K562 (cell line): ENCODE measurements at regions not wholly inside any gene's neighbourhood (a gene's known extent, or its start where the extent isn't known, plus 50 kb on each side); places are given as distances from the start of the nearest gene placed in this dataset.

Source experiments
- BDP1 ChIP-seq: IDR thresholded peaks from 3 replicates; pipeline ENCODE4 v1.6.1; 2011; ENCODE audit not compliant: insufficient read length, insufficient read depth
- CLOCK ChIP-seq: fragments of 250-450 bp; sonication (Bioruptor Pico); IDR thresholded peaks from 2 replicates; pipeline ENCODE4 v1.4.0; 2020; ENCODE audit warnings: mild to moderate bottlenecking, moderate library complexity, borderline replicate concordance
- MAFK ChIP-seq: IDR thresholded peaks from 2 replicates; pipeline ENCODE4 v1.6.1; 2011; ENCODE audit warnings: low read length, improper control_type of control experiment
- NFIC ChIP-seq: fragments of 450-650 bp; IDR thresholded peaks from 2 replicates; pipeline ENCODE4 v1.6.1; 2017; ENCODE audit warnings: mild to moderate bottlenecking, inconsistent platforms
- TFE3 ChIP-seq: fragments of 450-650 bp; formaldehyde crosslinking; IDR thresholded peaks from 2 replicates; pipeline ENCODE4 v1.4.0; 2020; ENCODE audit warnings: mild to moderate bottlenecking, mixed read lengths
- TRIM28 ChIP-seq: fragments of 450-650 bp; IDR thresholded peaks from 2 replicates; pipeline ENCODE4 v1.6.1; 2017
- USF2 ChIP-seq: sonication (generic); formaldehyde crosslinking; IDR thresholded peaks from 2 replicates; pipeline ENCODE4 v1.5.0; 2020; ENCODE audit warnings: missing genetic modification reagents
- ZBTB1 ChIP-seq: sonication (generic); formaldehyde crosslinking; IDR thresholded peaks from 2 replicates; pipeline ENCODE4 v1.8.1; 2023; ENCODE audit warnings: missing genetic modification reagents, low read depth, mild to moderate bottlenecking, borderline replicate concordance
- TF ChIP-seq, protein P1 (sequence below), 3 experiments: IDR thresholded peaks in 2 of 3; conservative IDR thresholded peaks in 1 of 3; 2 replicates each; pipeline ENCODE4 v1.5.1; 2011 to 2012; ENCODE audit warnings: low read length in 3 of 3, mild to moderate bottlenecking in 3 of 3, control low read depth in 2 of 3, improper control_type of control experiment in 1 of 3, inconsistent platforms in 1 of 3, low read depth in 1 of 3, mixed read lengths in 1 of 3, moderate library complexity in 1 of 3; ENCODE audit not compliant: insufficient read depth in 2 of 3

GRCh38 chr6:917939-918338 lies 225.0 kb upstream of the EXOC2 start:
- TF ChIP-seq MAFK, result no peak
- TF ChIP-seq CLOCK, result no peak
- TF ChIP-seq NFIC, result no peak
- TF ChIP-seq BDP1, result no peak
- TF ChIP-seq TRIM28, result no peak
- TF ChIP-seq TFE3, result no peak
- TF ChIP-seq, protein P1, sequence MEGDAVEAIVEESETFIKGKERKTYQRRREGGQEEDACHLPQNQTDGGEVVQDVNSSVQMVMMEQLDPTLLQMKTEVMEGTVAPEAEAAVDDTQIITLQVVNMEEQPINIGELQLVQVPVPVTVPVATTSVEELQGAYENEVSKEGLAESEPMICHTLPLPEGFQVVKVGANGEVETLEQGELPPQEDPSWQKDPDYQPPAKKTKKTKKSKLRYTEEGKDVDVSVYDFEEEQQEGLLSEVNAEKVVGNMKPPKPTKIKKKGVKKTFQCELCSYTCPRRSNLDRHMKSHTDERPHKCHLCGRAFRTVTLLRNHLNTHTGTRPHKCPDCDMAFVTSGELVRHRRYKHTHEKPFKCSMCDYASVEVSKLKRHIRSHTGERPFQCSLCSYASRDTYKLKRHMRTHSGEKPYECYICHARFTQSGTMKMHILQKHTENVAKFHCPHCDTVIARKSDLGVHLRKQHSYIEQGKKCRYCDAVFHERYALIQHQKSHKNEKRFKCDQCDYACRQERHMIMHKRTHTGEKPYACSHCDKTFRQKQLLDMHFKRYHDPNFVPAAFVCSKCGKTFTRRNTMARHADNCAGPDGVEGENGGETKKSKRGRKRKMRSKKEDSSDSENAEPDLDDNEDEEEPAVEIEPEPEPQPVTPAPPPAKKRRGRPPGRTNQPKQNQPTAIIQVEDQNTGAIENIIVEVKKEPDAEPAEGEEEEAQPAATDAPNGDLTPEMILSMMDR (IDR thresholded peaks at IDR 0.05 in 2 of 3, conservative IDR thresholded peaks at IDR 0.05 in 1 of 3; ENCODE audit: insufficient read depth in 2 of 3, low read depth in 1 of 3, low read length in 3 of 3), result no peak
- no peak for TF ChIP-seq USF2 (CRISPR knock-in tag)
- TF ChIP-seq ZBTB1 (CRISPR knock-in tag), result no peak
